KMS-11 (cell line): ENCODE measurements at regions not wholly inside any gene's neighbourhood (a gene's known extent, or its start where the extent isn't known, plus 50 kb on each side); places are given as distances from the start of the nearest gene placed in this dataset.

Source experiments
- H2AFZ ChIP-seq: fragments of 200-600 bp; sonication (generic); 2 replicates; pipeline ENCODE4 v1.6.1; 2016; ENCODE audit warnings: antibody characterized with exemption, mixed run types, low read depth
- H3K27ac ChIP-seq: fragments of 200-600 bp; sonication (generic); 2 replicates; pipeline ENCODE4 v1.6.1; 2016; ENCODE audit warnings: mild to moderate bottlenecking, mixed run types
- H3K27me3 ChIP-seq: fragments of 200-600 bp; sonication (generic); 2 replicates; pipeline ENCODE4 v1.6.1; 2017; ENCODE audit warnings: mild to moderate bottlenecking, low read depth, mixed run types, moderate library complexity; ENCODE audit not compliant: insufficient read depth
- H3K36me3 ChIP-seq: fragments of 200-600 bp; sonication (generic); 2 replicates; pipeline ENCODE4 v1.6.1; 2017; ENCODE audit warnings: mild to moderate bottlenecking, mixed run types; ENCODE audit not compliant: insufficient read depth
- H3K4me1 ChIP-seq: fragments of 200-600 bp; sonication (generic); 2 replicates; pipeline ENCODE4 v1.6.1; 2016; ENCODE audit warnings: mild to moderate bottlenecking, low read depth, mixed run types; ENCODE audit not compliant: poor library complexity, severe bottlenecking
- H3K4me2 ChIP-seq: fragments of 200-600 bp; sonication (generic); 2 replicates; pipeline ENCODE4 v1.7.0; 2016; ENCODE audit warnings: mild to moderate bottlenecking, mixed run types
- H3K4me3 ChIP-seq: fragments of 200-600 bp; sonication (generic); IDR thresholded peaks from 2 replicates; pipeline ENCODE4 v1.6.1; 2017; ENCODE audit warnings: low read depth, low read length, mixed read lengths; ENCODE audit not compliant: insufficient read depth
- H3K79me2 ChIP-seq: fragments of 200-600 bp; sonication (generic); 2 replicates; pipeline ENCODE4 v1.6.1; 2016; ENCODE audit warnings: low read depth, mixed run types; ENCODE audit not compliant: insufficient read depth
- H3K9ac ChIP-seq: fragments of 200-600 bp; sonication (generic); 2 replicates; pipeline ENCODE4 v1.6.1; 2016; ENCODE audit warnings: mild to moderate bottlenecking, mixed run types
- H4K20me1 ChIP-seq: fragments of 200-600 bp; sonication (generic); 2 replicates; pipeline ENCODE4 v1.6.1; 2016; ENCODE audit warnings: mild to moderate bottlenecking, mixed run types; ENCODE audit not compliant: insufficient read depth
- TF ChIP-seq, protein P1 (sequence below): fragments of 200-600 bp; sonication (generic); conservative IDR thresholded peaks from 2 replicates; pipeline ENCODE4 v1.6.1; 2017; ENCODE audit warnings: low read depth, mild to moderate bottlenecking, antibody characterized with exemption, low read length, moderate library complexity, mixed read lengths

DNA sequence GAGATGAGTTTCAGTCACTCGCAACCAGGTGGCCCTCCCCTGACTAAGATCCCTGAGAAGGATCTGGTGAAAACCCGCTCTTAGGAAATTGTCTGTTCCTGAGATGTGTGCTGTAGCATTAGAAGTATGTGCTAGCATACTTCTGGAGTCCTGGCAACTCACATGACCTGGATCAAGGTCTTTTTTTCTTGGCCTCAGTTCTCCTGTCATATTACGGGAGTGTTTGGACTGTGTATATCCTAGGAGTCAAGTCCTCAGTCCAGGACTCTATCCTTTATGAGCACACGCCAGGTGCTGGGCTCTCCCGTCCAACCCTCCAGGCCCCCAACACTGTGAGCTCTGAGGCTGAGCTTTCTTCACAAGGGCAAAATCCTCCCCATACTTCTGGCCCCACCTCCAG, 156.4 kb downstream of the UQCRFS1 start:
- Histone ChIP-seq H3K79me2 (no peaks in the 10 kb centered on the region), H4K20me1 (no peaks in the 10 kb centered on the region), H3K4me3 (no peak overlapping the region), H2AFZ (no peak overlapping the region), H3K9ac (no peak overlapping the region), H3K4me1 (no peaks in the 10 kb centered on the region), H3K36me3 (no peaks in the 10 kb centered on the region), H3K27me3 (no peaks in the 10 kb centered on the region), H3K27ac (no peak overlapping the region), H3K4me2 (no peak overlapping the region)
- TF ChIP-seq, protein P1, sequence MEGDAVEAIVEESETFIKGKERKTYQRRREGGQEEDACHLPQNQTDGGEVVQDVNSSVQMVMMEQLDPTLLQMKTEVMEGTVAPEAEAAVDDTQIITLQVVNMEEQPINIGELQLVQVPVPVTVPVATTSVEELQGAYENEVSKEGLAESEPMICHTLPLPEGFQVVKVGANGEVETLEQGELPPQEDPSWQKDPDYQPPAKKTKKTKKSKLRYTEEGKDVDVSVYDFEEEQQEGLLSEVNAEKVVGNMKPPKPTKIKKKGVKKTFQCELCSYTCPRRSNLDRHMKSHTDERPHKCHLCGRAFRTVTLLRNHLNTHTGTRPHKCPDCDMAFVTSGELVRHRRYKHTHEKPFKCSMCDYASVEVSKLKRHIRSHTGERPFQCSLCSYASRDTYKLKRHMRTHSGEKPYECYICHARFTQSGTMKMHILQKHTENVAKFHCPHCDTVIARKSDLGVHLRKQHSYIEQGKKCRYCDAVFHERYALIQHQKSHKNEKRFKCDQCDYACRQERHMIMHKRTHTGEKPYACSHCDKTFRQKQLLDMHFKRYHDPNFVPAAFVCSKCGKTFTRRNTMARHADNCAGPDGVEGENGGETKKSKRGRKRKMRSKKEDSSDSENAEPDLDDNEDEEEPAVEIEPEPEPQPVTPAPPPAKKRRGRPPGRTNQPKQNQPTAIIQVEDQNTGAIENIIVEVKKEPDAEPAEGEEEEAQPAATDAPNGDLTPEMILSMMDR: no peak

DNA sequence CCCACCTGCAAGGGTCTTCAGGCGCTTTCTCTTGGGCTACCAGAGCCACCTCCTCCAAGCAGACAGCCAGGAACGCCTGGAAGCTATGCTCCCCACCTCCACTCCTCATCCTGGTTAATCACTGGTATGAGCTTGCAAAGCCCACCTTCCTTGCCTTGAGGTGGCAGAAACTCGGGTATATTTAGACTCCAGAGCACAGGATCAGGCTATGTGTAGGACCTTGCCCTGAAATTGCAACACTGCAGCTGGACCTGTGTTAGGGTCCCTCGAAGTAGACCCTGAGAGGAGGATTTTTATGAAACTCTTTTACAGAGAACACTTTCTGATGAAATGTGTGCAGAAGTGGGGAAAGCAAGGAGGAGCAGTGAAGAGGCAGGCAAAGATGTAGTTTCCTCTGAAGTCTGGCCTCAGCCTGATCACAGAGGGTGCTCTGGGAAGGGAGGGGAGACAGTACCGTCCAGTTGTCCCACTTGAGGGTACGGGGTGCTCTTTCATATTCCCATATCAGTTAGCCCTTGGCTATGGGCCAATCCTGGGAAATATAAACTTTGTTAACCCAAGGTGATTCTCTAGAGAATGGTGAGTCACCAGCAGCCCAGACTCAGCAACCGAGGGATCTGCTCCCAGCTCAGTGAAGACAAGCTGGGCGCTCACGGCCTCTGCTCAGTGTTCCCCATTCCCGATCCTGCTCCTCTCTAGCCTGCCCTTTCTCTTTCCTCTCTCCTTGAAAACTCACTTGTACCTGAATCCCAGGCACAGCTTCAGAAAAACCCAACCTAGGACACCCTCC, 157.9 kb downstream of the UQCRFS1 start:
- H2AFZ ChIP-seq: no peak overlapping the region
- no peak overlapping the region for H3K9ac ChIP-seq
- TF ChIP-seq, protein P1: no peak
- no peak overlapping the region for H3K4me3 ChIP-seq
- no peaks in the 10 kb centered on the region for H3K36me3 ChIP-seq
- H3K4me1 ChIP-seq: no peaks in the 10 kb centered on the region
- no peaks in the 10 kb centered on the region for H3K79me2 ChIP-seq
- H3K4me2 ChIP-seq: no peak overlapping the region
- H3K27me3 ChIP-seq: no peaks in the 10 kb centered on the region
- H4K20me1 ChIP-seq: no peaks in the 10 kb centered on the region
- H3K27ac ChIP-seq: no peak overlapping the region

DNA sequence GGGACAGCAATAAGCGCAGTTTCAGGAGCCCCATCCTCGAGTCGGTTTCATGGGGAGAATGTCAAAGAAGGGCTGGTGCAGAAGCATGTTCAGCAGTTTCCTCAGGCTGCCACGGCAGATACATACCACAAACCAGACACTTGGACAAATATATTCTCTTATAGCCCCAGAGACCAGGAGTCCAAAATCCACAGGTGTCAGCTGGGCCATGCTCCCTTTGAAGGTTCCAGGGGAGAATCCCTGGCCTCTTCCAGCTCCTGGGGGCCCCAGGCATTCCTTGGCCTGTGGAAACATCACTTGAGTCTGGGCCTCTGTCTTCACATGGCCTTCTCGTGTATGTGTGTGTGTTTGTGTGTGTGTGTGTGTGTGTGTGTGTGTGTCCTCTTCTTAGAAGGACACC, 164.1 kb downstream of the UQCRFS1 start:
- Histone ChIP-seq H3K27ac (no peak overlapping the region), H3K4me3 (no peak overlapping the region), H2AFZ (no peak overlapping the region), H3K4me1 (no peaks in the 10 kb centered on the region), H3K4me2 (no peak overlapping the region), H3K9ac (no peak overlapping the region), H3K36me3 (no peaks in the 10 kb centered on the region), H4K20me1 (no peaks in the 10 kb centered on the region), H3K27me3 (no peaks in the 10 kb centered on the region), H3K79me2 (no peaks in the 10 kb centered on the region)
- TF ChIP-seq, protein P1: no peak

DNA sequence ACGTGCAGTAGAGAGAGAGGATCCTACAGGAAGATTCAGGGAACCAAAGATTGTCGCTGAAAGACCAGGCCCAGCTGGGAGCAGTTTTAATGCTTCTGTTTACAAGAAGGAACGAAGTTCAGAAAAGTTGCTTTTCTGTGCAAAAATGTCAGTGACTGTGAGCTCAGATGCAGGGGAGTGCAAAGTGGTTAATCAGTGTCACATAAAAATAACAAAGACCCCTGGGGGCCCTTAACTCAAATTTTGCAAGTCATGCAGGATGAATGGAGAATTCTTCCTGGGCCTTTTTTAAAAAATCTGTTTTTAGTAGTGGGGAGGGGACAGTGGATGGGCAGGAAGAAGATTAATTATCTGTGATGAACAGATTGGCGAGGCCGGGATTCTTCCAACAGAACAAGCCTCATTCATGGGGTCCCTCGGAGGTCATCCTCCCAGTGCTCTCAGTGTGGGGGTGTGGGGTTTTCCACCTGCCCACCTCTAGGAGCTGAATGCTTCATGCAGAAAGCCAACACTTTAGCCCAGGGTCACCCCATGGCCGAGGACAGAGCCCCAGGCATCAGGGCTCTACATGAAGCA, 167.2 kb downstream of the UQCRFS1 start:
- TF ChIP-seq, protein P1: no peak
- H3K27ac ChIP-seq: no peak overlapping the region
- no peaks in the 10 kb centered on the region for H3K79me2 ChIP-seq
- no peak overlapping the region for H3K9ac ChIP-seq
- H3K27me3 ChIP-seq: no peaks in the 10 kb centered on the region
- no peaks in the 10 kb centered on the region for H3K36me3 ChIP-seq
- no peaks in the 10 kb centered on the region for H3K4me1 ChIP-seq
- no peak overlapping the region for H3K4me3 ChIP-seq
- H2AFZ ChIP-seq: no peak overlapping the region
- no peak overlapping the region for H3K4me2 ChIP-seq
- H4K20me1 ChIP-seq: no peaks in the 10 kb centered on the region
